Central memory CD8-positive, alpha-beta T cell (primary cell): ENCODE measurements at regions not wholly inside any gene's neighbourhood (a gene's known extent, or its start where the extent isn't known, plus 50 kb on each side); places are given as distances from the start of the nearest gene placed in this dataset.
"Not testable (repeated sequence)": the region's sequence is repeated elsewhere in the genome, so short reads cannot be mapped to it uniquely, and the experiment has no call there.

Source experiments
- ATAC-seq: fragments of 150-1000 bp; cut with Tn5 transposase; replicated peaks from 2 replicates; pipeline ENCODE4 v1.10.0; 2022; ENCODE audit warnings: mild to moderate bottlenecking, moderate FRiP score, moderate number of reproducible peaks; ENCODE audit not compliant: poor library complexity, severe bottlenecking; ENCODE audit errors: extremely low read depth
- DNase-seq, 2 donors: peaks; one replicate each; pipeline ENCODE4 v3.0.0; 2021; ENCODE audit warnings: low spot score in 2 of 2
- H3K27ac Mint-ChIP-seq: one replicate; pipeline ENCODE4 v1.8.0; 2022; ENCODE audit warnings: low read depth, mild to moderate bottlenecking, moderate library complexity, mixed read lengths
- H3K27me3 Mint-ChIP-seq: one replicate; pipeline ENCODE4 v1.8.0; 2022; ENCODE audit warnings: mixed read lengths
- H3K36me3 Mint-ChIP-seq: one replicate; pipeline ENCODE4 v1.8.0; 2022; ENCODE audit warnings: mild to moderate bottlenecking, moderate library complexity, mixed read lengths; ENCODE audit not compliant: insufficient read depth
- H3K4me1 Mint-ChIP-seq: one replicate; pipeline ENCODE4 v1.8.0; 2022; ENCODE audit warnings: mixed read lengths
- H3K4me3 Mint-ChIP-seq: one replicate; pipeline ENCODE4 v1.8.0; 2022; ENCODE audit warnings: mild to moderate bottlenecking, moderate library complexity, mixed read lengths
- H3K9me3 Mint-ChIP-seq: one replicate; pipeline ENCODE4 v1.8.0; 2022; ENCODE audit warnings: mixed read lengths

DNA sequence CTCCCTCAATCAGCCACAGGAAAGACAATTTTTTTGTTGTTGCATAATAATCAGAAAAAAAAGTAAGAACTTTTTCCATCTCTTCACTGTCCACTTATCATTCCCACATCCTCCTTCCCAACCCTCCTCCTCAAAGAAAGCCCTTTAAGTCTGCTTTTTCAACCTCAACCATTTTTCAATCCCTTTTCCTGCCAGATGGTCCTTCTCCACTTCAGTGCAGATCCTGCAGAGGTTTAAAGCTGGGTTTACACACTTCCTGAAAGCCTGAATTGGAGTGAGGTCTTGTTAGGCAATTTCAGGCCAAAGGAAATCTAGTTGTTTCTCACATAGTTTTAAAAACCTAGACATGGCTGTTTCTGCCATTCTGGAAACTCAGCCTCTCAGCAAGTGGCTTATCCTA lies 78.3 kb downstream of the RPL27A start:
- H3K4me1 Mint-ChIP-seq, result no peaks in the 10 kb centered on the region
- DNase-seq (no peak), ATAC-seq (no peak)
- no peaks in the 10 kb centered on the region for H3K36me3 Mint-ChIP-seq
- H3K4me3 Mint-ChIP-seq, result no peak overlapping the region
- H3K9me3 Mint-ChIP-seq, result no peaks in the 10 kb centered on the region
- H3K27me3 Mint-ChIP-seq, result no peaks in the 10 kb centered on the region
- no peak overlapping the region for H3K27ac Mint-ChIP-seq

DNA sequence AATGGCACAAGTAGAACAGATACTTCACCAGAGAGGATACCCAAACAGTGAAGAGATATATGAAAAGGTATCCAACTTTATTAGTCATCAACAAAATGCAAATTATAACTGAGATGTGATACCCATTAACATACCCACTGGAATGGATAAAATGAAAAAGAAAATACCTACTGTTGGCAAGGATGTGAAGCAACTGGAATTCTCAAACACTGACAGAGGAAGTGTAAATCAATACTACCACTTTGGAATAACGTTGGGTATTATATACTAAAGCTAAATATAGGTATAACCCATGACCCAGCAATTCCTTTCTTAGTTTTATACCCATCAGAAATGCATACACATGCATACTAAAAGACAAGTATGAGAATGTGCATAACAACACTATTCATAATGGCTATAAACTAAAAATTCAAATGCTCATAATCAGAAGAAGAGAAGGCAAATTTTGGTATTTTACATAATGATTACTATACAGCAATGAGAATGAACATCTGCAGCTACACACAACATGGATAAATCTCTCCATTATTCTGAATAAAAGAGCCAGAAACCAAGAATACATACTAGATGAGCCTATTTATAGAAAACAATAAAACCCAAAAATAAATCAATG lies 80.6 kb downstream of the RPL27A start:
- H3K4me3 Mint-ChIP-seq, result no peak overlapping the region
- no peaks in the 10 kb centered on the region for H3K4me1 Mint-ChIP-seq
- H3K27me3 Mint-ChIP-seq, result peaks cover 11% of the 10 kb centered on the region
- ATAC-seq (no peak), DNase-seq (no peak)
- H3K27ac Mint-ChIP-seq, result no peak overlapping the region
- no peaks in the 10 kb centered on the region for H3K9me3 Mint-ChIP-seq
- no peaks in the 10 kb centered on the region for H3K36me3 Mint-ChIP-seq

DNA sequence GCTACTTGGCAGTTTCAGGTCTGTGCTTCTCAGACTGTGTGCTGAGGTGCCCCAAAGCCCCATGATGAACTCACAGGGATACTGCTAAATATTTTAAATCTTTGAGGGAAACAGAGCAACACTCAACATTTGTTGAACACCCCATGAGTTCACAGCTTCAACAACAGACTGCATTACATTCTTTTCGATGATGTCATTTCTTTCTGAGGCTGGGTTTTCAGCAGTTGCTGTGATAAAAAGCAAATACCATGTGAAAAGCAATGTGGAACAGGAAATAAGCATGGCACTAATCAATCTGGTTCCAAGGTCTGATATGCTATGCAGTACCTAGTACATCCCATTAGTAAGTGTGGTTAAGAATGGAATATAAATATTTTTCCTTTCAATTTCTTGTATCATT lies 82.7 kb downstream of the RPL27A start:
- Mint-ChIP-seq H3K4me1 (no peaks in the 10 kb centered on the region), H3K36me3 (no peaks in the 10 kb centered on the region), H3K9me3 (no peaks in the 10 kb centered on the region), H3K27ac (no peak overlapping the region), H3K27me3 (peaks cover 11% of the 10 kb centered on the region), H3K4me3 (no peak overlapping the region)
- ATAC-seq (no peak), DNase-seq (no peak)

DNA sequence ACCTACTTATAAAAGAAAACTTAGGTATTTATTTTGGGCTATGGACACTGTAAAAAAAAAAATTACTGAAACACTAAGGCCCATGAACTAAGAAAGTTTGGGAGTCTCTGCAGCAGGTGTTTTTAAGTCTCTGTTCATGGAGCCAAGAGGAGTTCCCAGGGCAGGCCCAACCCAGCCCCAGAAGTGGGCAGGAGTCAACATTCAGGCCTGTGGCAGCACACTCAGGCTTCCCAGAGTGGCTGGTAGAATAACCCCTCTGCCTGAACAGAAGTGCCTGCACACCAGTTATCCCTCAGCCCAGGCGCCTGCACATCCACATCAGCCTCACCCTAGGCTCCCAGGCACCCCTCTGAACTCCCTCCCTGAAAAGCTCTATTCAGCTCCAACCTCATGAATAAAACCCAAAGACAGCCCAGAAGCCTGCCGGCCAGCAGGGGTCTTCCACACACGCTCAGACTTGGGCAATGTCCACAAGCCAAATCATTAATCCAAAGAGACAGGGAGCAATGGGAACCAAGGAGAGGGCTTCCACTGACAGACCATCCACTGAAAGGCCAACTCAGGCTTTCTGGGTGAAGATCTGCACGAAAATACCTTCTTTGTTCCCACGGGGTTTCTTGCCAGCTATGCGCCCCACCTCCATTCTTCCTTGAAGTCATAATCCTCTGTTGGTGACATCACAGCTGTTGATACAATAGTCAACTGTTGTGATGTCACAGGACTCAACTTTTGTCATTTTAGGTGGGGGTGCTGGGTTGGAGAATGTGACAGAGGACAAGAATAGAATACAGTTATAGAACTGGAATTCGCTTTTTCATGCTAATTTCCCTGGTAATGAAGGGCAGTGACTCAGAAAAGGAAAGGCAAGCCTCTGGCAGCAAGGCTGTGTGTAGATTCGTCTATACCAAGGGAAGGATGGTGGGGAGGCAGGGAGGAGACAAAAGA lies 83.7 kb downstream of the RPL27A start:
- ATAC-seq (no peak), DNase-seq (no peak)
- Mint-ChIP-seq H3K9me3 (no peaks in the 10 kb centered on the region), H3K4me3 (no peak overlapping the region), H3K27me3 (peaks cover 11% of the 10 kb centered on the region), H3K27ac (no peak overlapping the region), H3K36me3 (no peaks in the 10 kb centered on the region), H3K4me1 (no peaks in the 10 kb centered on the region)

DNA sequence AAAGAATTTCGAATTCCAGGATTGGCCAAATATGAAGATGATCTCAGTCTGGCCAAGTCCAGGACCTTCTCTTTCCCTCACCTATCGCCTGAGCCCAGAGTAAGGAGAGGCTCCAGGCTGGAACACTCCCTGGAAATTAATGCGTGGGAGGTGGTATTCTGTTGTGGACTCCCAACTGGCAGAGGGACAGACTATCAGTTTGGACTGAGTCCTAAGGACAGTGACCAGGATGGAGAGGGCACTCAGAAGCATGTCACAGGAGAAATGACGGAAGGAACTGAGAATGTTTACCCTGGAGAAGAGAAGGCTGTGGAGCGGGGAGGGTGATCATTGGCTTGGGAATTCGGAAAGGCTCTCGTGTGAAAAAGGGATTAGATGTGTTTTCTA lies 84.4 kb downstream of the RPL27A start:
- no peak for ATAC-seq
- no peak for DNase-seq
- no peaks in the 10 kb centered on the region for H3K9me3 Mint-ChIP-seq
- no peak overlapping the region for H3K27ac Mint-ChIP-seq
- no peaks in the 10 kb centered on the region for H3K36me3 Mint-ChIP-seq
- H3K27me3 Mint-ChIP-seq, result peaks cover 11% of the 10 kb centered on the region
- no peak overlapping the region for H3K4me3 Mint-ChIP-seq
- H3K4me1 Mint-ChIP-seq, result no peaks in the 10 kb centered on the region

DNA sequence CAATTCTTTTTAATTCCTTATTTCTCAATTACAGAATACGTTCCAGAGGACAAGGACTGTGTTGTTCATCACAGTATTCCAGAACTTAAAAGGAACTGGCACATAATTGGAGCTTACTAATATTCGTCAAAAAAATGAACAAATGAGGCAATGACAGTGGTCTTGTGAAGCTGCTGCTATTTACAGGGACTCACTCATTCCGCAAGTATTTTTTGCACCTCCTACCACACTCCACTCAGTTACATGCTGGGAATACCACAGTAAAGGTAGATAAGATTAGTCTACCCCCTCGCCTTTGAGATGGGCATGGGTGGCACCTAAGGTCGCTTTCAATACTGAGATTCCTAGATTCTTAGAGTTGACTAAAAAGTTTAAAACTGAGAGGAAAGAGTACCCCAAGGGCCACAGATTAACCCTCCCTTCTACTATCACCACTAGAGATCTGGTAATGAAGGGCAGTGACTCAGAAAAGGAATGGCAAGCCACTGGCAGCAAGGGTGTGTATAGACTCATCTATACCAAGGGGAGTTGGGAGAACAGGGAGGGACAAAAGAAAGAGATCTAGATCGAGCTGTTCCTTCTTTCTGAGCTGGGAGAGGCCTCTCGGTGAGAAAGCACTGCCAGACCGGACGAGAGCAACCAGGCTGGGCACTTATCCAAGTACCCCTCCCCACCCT lies 85.0 kb downstream of the RPL27A start:
- H3K4me3 Mint-ChIP-seq, result no peak overlapping the region
- H3K36me3 Mint-ChIP-seq, result no peaks in the 10 kb centered on the region
- ATAC-seq (no peak), DNase-seq (no peak)
- H3K27me3 Mint-ChIP-seq, result peaks cover 11% of the 10 kb centered on the region
- H3K27ac Mint-ChIP-seq, result no peak overlapping the region
- H3K9me3 Mint-ChIP-seq, result no peaks in the 10 kb centered on the region
- H3K4me1 Mint-ChIP-seq, result no peaks in the 10 kb centered on the region

DNA sequence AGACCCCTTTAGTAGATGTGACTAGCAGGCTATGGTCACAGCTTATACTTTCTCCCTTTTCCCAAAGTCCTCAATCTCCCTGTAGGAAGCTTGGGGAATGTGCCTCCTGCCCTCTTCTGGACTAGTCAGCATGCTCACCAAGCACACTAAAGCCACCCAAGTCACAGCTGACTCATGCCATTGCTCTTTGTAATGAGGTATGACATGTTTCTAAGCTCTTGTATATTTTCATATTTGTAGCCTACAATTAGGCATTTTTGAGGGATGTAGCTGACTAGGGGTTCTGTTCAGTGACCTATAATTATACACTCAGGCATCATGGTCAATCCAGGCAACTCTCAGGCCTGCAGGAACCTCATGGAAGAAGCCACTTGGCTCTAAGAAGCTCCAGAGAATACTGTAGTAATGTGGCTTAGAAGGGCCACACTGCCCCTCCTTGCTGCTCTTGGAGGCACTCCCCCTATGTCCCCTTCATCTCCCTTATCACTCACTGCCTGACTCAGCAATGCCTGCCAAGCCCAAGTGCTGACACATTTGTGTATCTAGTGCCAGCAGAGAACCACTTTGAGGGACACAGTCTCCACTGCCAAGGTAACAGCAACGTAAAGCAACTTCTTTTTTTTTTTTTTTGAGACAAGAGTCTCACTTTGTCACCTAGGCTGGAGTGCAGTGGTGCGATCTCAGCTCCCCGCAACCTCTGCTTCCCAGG lies 86.2 kb downstream of the RPL27A start:
- Mint-ChIP-seq H3K9me3 (no peaks in the 10 kb centered on the region), H3K27me3 (peaks cover 11% of the 10 kb centered on the region), H3K36me3 (no peaks in the 10 kb centered on the region), H3K4me3 (no peak overlapping the region), H3K4me1 (no peaks in the 10 kb centered on the region), H3K27ac (no peak overlapping the region)
- DNase-seq (no peak), ATAC-seq (no peak)

DNA sequence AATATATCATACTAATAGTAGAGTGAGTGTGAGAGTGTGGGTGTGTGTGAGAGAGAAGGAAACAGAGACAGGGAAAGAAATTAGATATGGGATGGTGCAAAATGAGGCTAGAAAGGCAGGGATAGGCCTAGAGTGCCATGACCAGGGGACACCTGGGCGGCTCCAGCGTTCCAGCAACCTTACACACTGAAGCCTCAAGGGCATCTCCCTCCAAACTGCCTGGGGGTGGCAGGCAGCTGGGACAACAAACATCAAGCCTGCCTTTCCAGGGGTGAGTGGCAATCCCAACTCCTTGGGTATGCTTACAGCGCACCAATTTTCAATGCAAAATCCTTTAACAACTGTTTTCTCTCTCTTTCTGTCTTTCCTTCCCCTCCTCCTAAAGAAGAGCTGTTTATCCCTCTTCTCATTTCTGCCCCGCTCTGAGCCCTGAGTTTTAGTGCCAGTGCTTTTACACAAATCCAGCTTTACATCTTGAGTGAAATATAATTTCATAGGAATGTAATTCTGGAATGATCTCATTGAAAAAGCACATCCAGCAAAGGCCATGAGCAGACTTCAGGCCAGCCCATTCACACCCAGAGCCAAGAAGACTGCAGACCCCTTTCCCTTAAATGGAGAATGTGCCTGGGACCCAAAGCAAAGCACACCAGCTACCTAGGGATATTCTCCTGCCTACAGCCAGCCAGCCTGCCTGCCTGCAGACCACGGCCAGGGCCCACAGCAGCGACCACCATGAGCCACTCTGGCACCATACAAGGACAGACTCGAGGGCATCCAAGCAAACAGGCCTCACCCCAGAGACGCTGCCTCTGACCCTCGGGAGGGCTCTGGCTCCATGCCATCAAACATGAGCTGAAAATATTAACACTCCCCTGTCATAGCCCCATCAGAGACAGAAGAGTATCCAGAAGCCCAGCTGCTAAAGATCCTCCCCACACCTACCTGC lies 90.3 kb downstream of the RPL27A start:
- H3K27ac Mint-ChIP-seq, result no peak overlapping the region
- H3K4me3 Mint-ChIP-seq, result no peak overlapping the region
- ATAC-seq (no peak), DNase-seq (no peak)
- no peaks in the 10 kb centered on the region for H3K9me3 Mint-ChIP-seq
- H3K27me3 Mint-ChIP-seq, result peaks cover 5% of the 10 kb centered on the region
- no peaks in the 10 kb centered on the region for H3K36me3 Mint-ChIP-seq
- H3K4me1 Mint-ChIP-seq, result no peaks in the 10 kb centered on the region

DNA sequence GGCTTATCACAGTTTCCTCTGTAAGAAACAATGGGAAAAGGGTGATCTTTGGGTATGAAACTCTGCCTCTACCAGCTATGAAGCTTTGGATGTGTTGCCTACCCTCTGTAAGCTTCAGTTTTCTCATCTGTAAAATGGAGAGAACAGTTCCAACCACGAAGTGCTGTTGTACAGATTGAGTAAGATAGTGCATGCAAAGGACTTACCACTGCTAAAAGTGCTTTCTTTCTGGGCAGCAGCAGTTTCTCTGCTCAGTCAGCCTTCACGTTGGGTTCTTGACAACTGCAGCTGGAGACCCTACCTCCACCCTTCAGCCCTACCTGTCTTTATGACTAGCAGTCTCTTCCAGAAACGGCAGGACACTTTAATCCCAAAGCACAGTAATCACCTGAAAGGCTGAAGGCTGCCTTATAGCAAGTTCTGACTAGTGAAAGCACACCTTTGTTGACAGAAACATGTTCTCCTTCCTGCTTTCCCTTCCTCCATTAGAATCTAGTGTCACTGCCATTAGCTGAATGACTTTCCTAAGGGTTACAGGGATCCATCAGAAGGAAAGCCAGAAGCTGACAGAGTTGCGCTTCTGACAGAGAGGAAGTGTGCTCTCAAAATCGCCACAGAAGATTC lies 91.4 kb downstream of the RPL27A start:
- no peak overlapping the region for H3K27ac Mint-ChIP-seq
- no peaks in the 10 kb centered on the region for H3K36me3 Mint-ChIP-seq
- H3K4me3 Mint-ChIP-seq, result no peak overlapping the region
- no peak for ATAC-seq
- no peaks in the 10 kb centered on the region for H3K4me1 Mint-ChIP-seq
- H3K27me3 Mint-ChIP-seq, result peaks cover 17% of the 10 kb centered on the region
- H3K9me3 Mint-ChIP-seq, result no peaks in the 10 kb centered on the region
- DNase-seq, result no peak

DNA sequence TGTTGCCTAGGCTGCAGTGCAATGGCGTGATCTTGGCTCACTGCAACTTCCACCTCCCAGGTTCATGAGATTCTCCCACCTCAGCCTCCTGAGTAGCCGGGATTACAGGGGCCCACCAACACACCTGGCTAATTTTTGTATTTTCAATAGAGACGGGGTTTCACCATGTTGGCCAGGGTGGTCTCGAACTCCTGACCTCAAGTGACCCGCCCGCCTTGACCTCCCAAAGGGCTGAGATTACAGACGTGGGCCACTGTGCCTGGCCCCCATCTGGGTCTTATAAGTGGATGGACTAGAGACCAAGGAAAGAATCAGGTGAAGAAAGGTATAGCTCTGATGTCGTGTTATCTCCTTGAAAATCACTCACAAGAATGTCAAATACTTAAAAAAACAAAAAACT lies 92.3 kb downstream of the RPL27A start:
- not testable (repeated sequence) for DNase-seq, H3K4me3 Mint-ChIP-seq, H3K4me1 Mint-ChIP-seq, H3K27ac Mint-ChIP-seq, H3K36me3 Mint-ChIP-seq, H3K9me3 Mint-ChIP-seq, ATAC-seq
- H3K27me3 Mint-ChIP-seq, result peaks cover 26% of the 10 kb centered on the region

DNA sequence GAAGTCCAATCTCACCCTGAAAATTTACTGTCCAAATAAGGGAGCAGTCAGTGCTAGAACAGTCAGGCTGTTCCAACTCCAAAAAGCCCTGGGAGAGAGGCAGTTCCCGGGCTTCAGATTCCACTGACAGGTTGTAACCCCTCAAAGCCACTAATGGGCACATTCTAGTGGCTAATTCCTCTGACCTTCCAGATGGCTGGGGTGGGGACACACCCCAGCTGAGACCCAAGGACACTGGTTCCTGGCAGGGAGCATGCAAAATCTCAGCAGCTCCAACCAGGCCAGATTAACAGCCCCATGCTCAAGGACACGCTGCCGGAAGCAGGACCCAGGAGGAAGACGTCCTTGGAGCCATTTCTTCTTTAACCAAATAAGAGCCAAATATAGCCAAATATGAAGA lies 92.7 kb downstream of the RPL27A start:
- ATAC-seq (no peak), DNase-seq (no peak)
- Mint-ChIP-seq H3K4me3 (no peak overlapping the region), H3K36me3 (no peaks in the 10 kb centered on the region), H3K27me3 (peaks cover 30% of the 10 kb centered on the region), H3K9me3 (no peaks in the 10 kb centered on the region), H3K27ac (no peak overlapping the region), H3K4me1 (no peaks in the 10 kb centered on the region)
